ENCODE measurements at regions not wholly inside any gene's neighbourhood (a gene's known extent, or its start where the extent isn't known, plus 50 kb on each side); places are given as distances from the start of the nearest gene placed in this dataset.

GRCh38 chr4:123891881-123892280 is 495.3 kb downstream of the SPRY1 start:
- H3K4me1 Mint-ChIP-seq, result no peaks in the 10 kb centered on the region
- CTCF ChIA-PET, result no interaction called here
- no peak overlapping the region for H3K4me3 Mint-ChIP-seq
- Histone ChIP-seq H3K9me3 (ENCODE audit: control insufficient read depth in 2 of 3, low read length in 3 of 3) (no peaks in the 10 kb centered on the region), H3K4me3 (ENCODE audit: low read length) (no peak overlapping the region), H3K27me3 (ENCODE audit: control insufficient read depth in 2 of 2, insufficient read depth in 2 of 2, low read length in 2 of 2) (no peaks in the 10 kb centered on the region), H3K36me3 (ENCODE audit: control insufficient read depth in 2 of 3, insufficient read depth in 3 of 3, low read length in 3 of 3) (no peaks in the 10 kb centered on the region), H3K4me1 (ENCODE audit: control insufficient read depth in 2 of 2, insufficient read depth in 2 of 2, low read length in 2 of 2) (no peaks in the 10 kb centered on the region), H3K27ac (ENCODE audit: low read depth, low read length) (no peak overlapping the region)
- intact Hi-C loops (cut with micrococcal nuclease), result no loop called here
- H3K27me3 Mint-ChIP-seq, result no peaks in the 10 kb centered on the region
- POLR2A ChIA-PET, result no interaction called here
- DNase-seq (no peak), ATAC-seq (no peak)
- H3K9me3 Mint-ChIP-seq, result peaks cover 0 to 3% (median 0%) of the 10 kb centered on the region in 11 donors
- H3K36me3 Mint-ChIP-seq, result no peaks in the 10 kb centered on the region
- H3K27ac Mint-ChIP-seq, result no peak overlapping the region

- H3K27ac ChIP-seq (ENCODE audit: low read depth, low read length), result no peak overlapping the region
- Mint-ChIP-seq H3K27me3 (no peaks in the 10 kb centered on the region), H3K9me3 (peaks cover 0 to 3% (median 0%) of the 10 kb centered on the region in 11 donors), H3K27ac (no peak overlapping the region), H3K36me3 (no peaks in the 10 kb centered on the region), H3K4me1 (no peaks in the 10 kb centered on the region), H3K4me3 (no peak overlapping the region)
- H3K27me3 ChIP-seq (ENCODE audit: control insufficient read depth in 2 of 2, insufficient read depth in 2 of 2, low read length in 2 of 2), result no peaks in the 10 kb centered on the region
- ChIA-PET CTCF (no interaction called here), POLR2A (no interaction called here)
- no peak overlapping the region for H3K4me3 ChIP-seq (ENCODE audit: low read length)
- ATAC-seq (no peak), DNase-seq (no peak)
- H3K9me3 ChIP-seq (ENCODE audit: control insufficient read depth in 2 of 3, low read length in 3 of 3), result no peaks in the 10 kb centered on the region
- H3K36me3 ChIP-seq (ENCODE audit: control insufficient read depth in 2 of 3, insufficient read depth in 3 of 3, low read length in 3 of 3), result no peaks in the 10 kb centered on the region
- intact Hi-C loops (cut with micrococcal nuclease), result no loop called here
- no peaks in the 10 kb centered on the region for H3K4me1 ChIP-seq (ENCODE audit: control insufficient read depth in 2 of 2, insufficient read depth in 2 of 2, low read length in 2 of 2)
Observed at GRCh38 chr4:123892368-123892976, 495.9 kb downstream of the SPRY1 start.

- no peak for ATAC-seq
- Mint-ChIP-seq H3K4me1 (no peaks in the 10 kb centered on the region), H3K9me3 (peaks cover 0 to 3% (median 0%) of the 10 kb centered on the region in 11 donors), H3K27ac (no peak overlapping the region), H3K27me3 (no peaks in the 10 kb centered on the region), H3K36me3 (no peaks in the 10 kb centered on the region), H3K4me3 (no peak overlapping the region)
- CTCF ChIA-PET, result no interaction called here
- H3K27ac ChIP-seq (ENCODE audit: low read depth, low read length), result no peak overlapping the region
- no peak for DNase-seq
- no peak overlapping the region for H3K4me3 ChIP-seq (ENCODE audit: low read length)
- intact Hi-C loops (cut with micrococcal nuclease), result no loop called here
- POLR2A ChIA-PET, result no interaction called here
- H3K27me3 ChIP-seq (ENCODE audit: control insufficient read depth in 2 of 2, insufficient read depth in 2 of 2, low read length in 2 of 2), result no peaks in the 10 kb centered on the region
- H3K9me3 ChIP-seq (ENCODE audit: control insufficient read depth in 2 of 3, low read length in 3 of 3), result no peaks in the 10 kb centered on the region
- no peaks in the 10 kb centered on the region for H3K36me3 ChIP-seq (ENCODE audit: control insufficient read depth in 2 of 3, insufficient read depth in 3 of 3, low read length in 3 of 3)
- H3K4me1 ChIP-seq (ENCODE audit: control insufficient read depth in 2 of 2, insufficient read depth in 2 of 2, low read length in 2 of 2), result no peaks in the 10 kb centered on the region
Observed at GRCh38 chr4:123893011-123893981, 496.7 kb downstream of the SPRY1 start.

- no peak overlapping the region for H3K4me3 Mint-ChIP-seq
- Histone ChIP-seq H3K27me3 (ENCODE audit: control insufficient read depth in 2 of 2, insufficient read depth in 2 of 2, low read length in 2 of 2) (no peaks in the 10 kb centered on the region), H3K4me1 (ENCODE audit: control insufficient read depth in 2 of 2, insufficient read depth in 2 of 2, low read length in 2 of 2) (no peaks in the 10 kb centered on the region), H3K27ac (ENCODE audit: low read depth, low read length) (no peak overlapping the region), H3K36me3 (ENCODE audit: control insufficient read depth in 2 of 3, insufficient read depth in 3 of 3, low read length in 3 of 3) (no peaks in the 10 kb centered on the region), H3K4me3 (ENCODE audit: low read length) (no peak overlapping the region), H3K9me3 (ENCODE audit: control insufficient read depth in 2 of 3, low read length in 3 of 3) (no peaks in the 10 kb centered on the region)
- no peak for DNase-seq
- no peaks in the 10 kb centered on the region for H3K27me3 Mint-ChIP-seq
- peaks cover 0 to 3% (median 0%) of the 10 kb centered on the region in 11 donors for H3K9me3 Mint-ChIP-seq
- no peak for ATAC-seq
- ChIA-PET CTCF (no interaction called here), POLR2A (no interaction called here)
- H3K4me1 Mint-ChIP-seq, result no peaks in the 10 kb centered on the region
- no peak overlapping the region for H3K27ac Mint-ChIP-seq
- H3K36me3 Mint-ChIP-seq, result no peaks in the 10 kb centered on the region
- intact Hi-C loops (cut with micrococcal nuclease), result no loop called here
Observed at GRCh38 chr4:123896446-123897071, 500.0 kb downstream of the SPRY1 start.

- Mint-ChIP-seq H3K9me3 (peaks cover 0 to 3% (median 0%) of the 10 kb centered on the region in 11 donors), H3K27me3 (no peaks in the 10 kb centered on the region), H3K36me3 (no peaks in the 10 kb centered on the region), H3K4me1 (no peaks in the 10 kb centered on the region), H3K4me3 (no peak overlapping the region), H3K27ac (no peak overlapping the region)
- Histone ChIP-seq H3K36me3 (ENCODE audit: control insufficient read depth in 2 of 3, insufficient read depth in 3 of 3, low read length in 3 of 3) (no peaks in the 10 kb centered on the region), H3K27ac (ENCODE audit: low read depth, low read length) (no peak overlapping the region), H3K4me3 (ENCODE audit: low read length) (no peak overlapping the region), H3K9me3 (ENCODE audit: control insufficient read depth in 2 of 3, low read length in 3 of 3) (no peaks in the 10 kb centered on the region), H3K27me3 (ENCODE audit: control insufficient read depth in 2 of 2, insufficient read depth in 2 of 2, low read length in 2 of 2) (no peaks in the 10 kb centered on the region), H3K4me1 (ENCODE audit: control insufficient read depth in 2 of 2, insufficient read depth in 2 of 2, low read length in 2 of 2) (no peaks in the 10 kb centered on the region)
- intact Hi-C loops (cut with micrococcal nuclease), result no loop called here
- ATAC-seq (no peak), DNase-seq (no peak)
- POLR2A ChIA-PET, result no interaction called here
- CTCF ChIA-PET, result no interaction called here
Observed at GRCh38 chr4:123898946-123899666, 502.5 kb downstream of the SPRY1 start.

GRCh38 chr4:123904882-123905281 is 508.3 kb downstream of the SPRY1 start:
- Mint-ChIP-seq H3K27ac (no peak overlapping the region), H3K36me3 (no peaks in the 10 kb centered on the region), H3K4me1 (no peaks in the 10 kb centered on the region), H3K27me3 (no peaks in the 10 kb centered on the region), H3K9me3 (peaks cover 0 to 7% (median 2%) of the 10 kb centered on the region in 11 donors), H3K4me3 (no peak overlapping the region)
- H3K9me3 ChIP-seq (ENCODE audit: control insufficient read depth in 2 of 3, low read length in 3 of 3), result no peaks in the 10 kb centered on the region
- no peaks in the 10 kb centered on the region for H3K4me1 ChIP-seq (ENCODE audit: control insufficient read depth in 2 of 2, insufficient read depth in 2 of 2, low read length in 2 of 2)
- no peaks in the 10 kb centered on the region for H3K27me3 ChIP-seq (ENCODE audit: control insufficient read depth in 2 of 2, insufficient read depth in 2 of 2, low read length in 2 of 2)
- ATAC-seq, result no peak
- POLR2A ChIA-PET, result no interaction called here
- H3K27ac ChIP-seq (ENCODE audit: low read depth, low read length), result no peak overlapping the region
- no peaks in the 10 kb centered on the region for H3K36me3 ChIP-seq (ENCODE audit: control insufficient read depth in 2 of 3, insufficient read depth in 3 of 3, low read length in 3 of 3)
- intact Hi-C loops (cut with micrococcal nuclease), result no loop called here
- CTCF ChIA-PET, result no interaction called here
- H3K4me3 ChIP-seq (ENCODE audit: low read length), result no peak overlapping the region
- DNase-seq, result no peak

Data from naive thymus-derived CD4-positive, alpha-beta T cell (primary cell).